Stimulated activated CD8-positive, alpha-beta memory T cell treated with anti-CD3 and anti-CD28 coated beads, Interleukin-7, amount 100 ng/mL, for 4 hours (primary cell): ENCODE measurements at regions not wholly inside any gene's neighbourhood (a gene's known extent, or its start where the extent isn't known, plus 50 kb on each side); places are given as distances from the start of the nearest gene placed in this dataset.

Source experiments
- DNase-seq, 2 donors: peaks; one replicate each; pipeline ENCODE4 v3.0.0-alpha.2; 2020; ENCODE audit warnings: low read depth in 2 of 2

GRCh38 chr22:27632451-27633295 lies 168.9 kb downstream of the MN1 start:
- DNase-seq: no peak

GRCh38 chr22:27633296-27633871 lies 168.2 kb downstream of the MN1 start:
- DNase-seq: no peak

GRCh38 chr22:27634043-27634740 lies 167.4 kb downstream of the MN1 start:
- DNase-seq: no peak

GRCh38 chr22:27635435-27635834 lies 166.1 kb downstream of the MN1 start:
- no peak for DNase-seq

GRCh38 chr22:27635852-27636251 lies 165.7 kb downstream of the MN1 start:
- DNase-seq: no peak

GRCh38 chr22:27636716-27637508 lies 164.6 kb downstream of the MN1 start:
- no peak for DNase-seq

- DNase-seq: no peak
These were observed 164.0 kb downstream of the MN1 start for GRCh38 chr22:27637604-27638003.

GRCh38 chr22:27638329-27639233 lies 163.0 kb downstream of the MN1 start:
- no peak for DNase-seq

GRCh38 chr22:27639248-27640086 lies 162.1 kb downstream of the MN1 start:
- DNase-seq: no peak

- DNase-seq: no peak
These were observed 160.3 kb downstream of the MN1 start for GRCh38 chr22:27641049-27641795.

GRCh38 chr22:27642104-27642800 lies 159.3 kb downstream of the MN1 start:
- no peak for DNase-seq

GRCh38 chr22:27643907-27644306 lies 157.6 kb downstream of the MN1 start:
- no peak for DNase-seq

- DNase-seq: no peak
These were observed 157.0 kb downstream of the MN1 start for GRCh38 chr22:27644566-27644965.

GRCh38 chr22:27647540-27647939 lies 154.0 kb downstream of the MN1 start:
- DNase-seq: no peak

- no peak for DNase-seq
These were observed 153.5 kb downstream of the MN1 start for GRCh38 chr22:27648074-27648473.

- DNase-seq: no peak
These were observed 152.7 kb downstream of the MN1 start for GRCh38 chr22:27648853-27649252.

- DNase-seq: no peak
These were observed 151.0 kb downstream of the MN1 start for GRCh38 chr22:27650572-27650971.

GRCh38 chr22:27650985-27651384 lies 150.6 kb downstream of the MN1 start:
- no peak for DNase-seq

- DNase-seq: no peak
These were observed 150.1 kb downstream of the MN1 start for GRCh38 chr22:27651486-27651885.
